Ramos (cell line): ENCODE measurements at regions not wholly inside any gene's neighbourhood (a gene's known extent, or its start where the extent isn't known, plus 50 kb on each side); places are given as distances from the start of the nearest gene placed in this dataset.

Experiments used
- in situ Hi-C: fragments of 300-500 bp; cut with MboI; formaldehyde crosslinking; loops from one replicate; pipeline ENCODE4 v1.14.3; 2022; ENCODE audit warnings: low sequenced_read_pairs; ENCODE audit not compliant: unreplicated experiment

- in situ Hi-C loops = loop anchor here (25.0 kb wide), 1 partner anchor 1315 kb away; no protein-coding TSS in a partner anchor
Observed at GRCh38 chr17:77446940-77447634, 306.3 kb downstream of the SEC14L1 start.

- in situ Hi-C loops = loop anchor here (25.0 kb wide), 1 partner anchor 1313 kb away; no protein-coding TSS in a partner anchor
Observed at GRCh38 chr17:77449373-77449907, 308.7 kb downstream of the SEC14L1 start.

DNA sequence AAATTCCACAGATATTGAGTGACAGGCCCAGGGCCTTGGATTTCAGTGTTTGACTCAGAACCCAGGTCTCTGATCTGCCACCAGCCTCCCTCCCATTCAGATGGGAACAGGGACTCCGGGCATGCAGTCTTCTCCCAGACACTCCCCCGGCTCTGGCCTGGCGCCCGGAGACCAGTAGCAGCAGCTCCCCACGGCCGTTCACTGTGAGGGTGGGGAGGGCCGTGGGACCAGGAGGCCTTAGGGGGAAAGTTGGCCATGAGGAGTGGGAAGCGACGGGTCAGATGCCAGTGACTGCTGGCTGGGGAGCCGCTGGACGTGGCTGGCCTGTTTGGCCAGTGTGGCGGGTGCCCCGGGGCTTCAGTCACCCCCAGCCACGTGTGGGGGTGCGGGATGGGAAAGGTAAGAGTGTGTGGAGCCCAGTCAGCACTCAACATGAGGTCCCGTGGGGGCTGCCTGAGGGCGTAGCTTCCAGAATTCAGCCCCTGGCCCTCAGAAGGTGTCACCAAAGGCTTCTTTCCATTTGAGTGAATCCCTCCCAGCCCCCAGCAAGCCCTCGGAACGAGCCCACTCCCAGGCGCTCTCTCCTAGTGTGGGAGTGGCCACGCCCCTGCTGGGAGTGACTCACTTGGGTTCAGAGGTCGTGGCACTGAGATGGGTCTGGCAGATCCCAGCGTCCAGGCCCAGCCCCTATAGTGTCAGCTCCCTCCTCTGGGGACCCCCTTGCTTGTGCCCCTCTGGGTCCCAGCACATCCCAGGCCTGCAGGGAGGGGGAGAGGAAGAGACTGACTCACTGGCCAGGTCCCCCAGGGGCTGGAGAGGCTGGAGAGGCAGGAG lies 309.4 kb downstream of the SEC14L1 start:
- in situ Hi-C loops = loop anchor here (10.0 to 25.0 kb wide), 3 partner anchors 305 to 1312 kb away; partner anchors contain the start of gene SEC14L1

DNA sequence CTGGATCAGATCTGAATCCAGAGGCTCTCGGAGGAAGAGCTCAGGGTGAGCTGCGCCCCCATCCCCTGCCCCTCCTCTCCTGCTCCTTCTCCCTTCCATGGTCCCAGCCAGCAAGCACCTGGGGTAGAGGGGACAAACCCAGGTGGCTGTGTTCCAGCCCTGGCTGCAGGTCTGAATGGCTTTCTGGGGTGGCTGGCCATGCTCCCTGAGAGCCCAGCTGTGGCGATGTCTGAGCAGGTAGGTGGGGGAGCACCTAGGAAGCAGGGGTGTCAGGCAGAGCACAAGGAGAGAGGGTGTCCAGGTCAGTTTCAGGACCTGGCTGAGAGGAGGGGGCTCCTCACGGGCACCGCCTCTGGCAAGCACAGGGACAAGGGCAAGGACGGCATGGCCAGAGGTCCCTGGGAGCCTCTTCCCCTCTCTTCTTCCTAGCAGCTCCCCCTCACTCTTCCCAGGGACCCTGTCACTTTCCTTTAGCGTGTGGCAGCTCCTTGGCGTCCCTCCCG lies 310.0 kb downstream of the SEC14L1 start:
- in situ Hi-C loops = loop anchor here (10.0 to 25.0 kb wide), 2 partner anchors 306 to 963 kb away; partner anchors contain the start of gene SEC14L1

GRCh38 chr17:77451245-77451893 lies 310.6 kb downstream of the SEC14L1 start:
- in situ Hi-C loops = loop anchor here (10.0 to 25.0 kb wide), 2 partner anchors 307 to 964 kb away; partner anchors contain the start of gene SEC14L1

DNA sequence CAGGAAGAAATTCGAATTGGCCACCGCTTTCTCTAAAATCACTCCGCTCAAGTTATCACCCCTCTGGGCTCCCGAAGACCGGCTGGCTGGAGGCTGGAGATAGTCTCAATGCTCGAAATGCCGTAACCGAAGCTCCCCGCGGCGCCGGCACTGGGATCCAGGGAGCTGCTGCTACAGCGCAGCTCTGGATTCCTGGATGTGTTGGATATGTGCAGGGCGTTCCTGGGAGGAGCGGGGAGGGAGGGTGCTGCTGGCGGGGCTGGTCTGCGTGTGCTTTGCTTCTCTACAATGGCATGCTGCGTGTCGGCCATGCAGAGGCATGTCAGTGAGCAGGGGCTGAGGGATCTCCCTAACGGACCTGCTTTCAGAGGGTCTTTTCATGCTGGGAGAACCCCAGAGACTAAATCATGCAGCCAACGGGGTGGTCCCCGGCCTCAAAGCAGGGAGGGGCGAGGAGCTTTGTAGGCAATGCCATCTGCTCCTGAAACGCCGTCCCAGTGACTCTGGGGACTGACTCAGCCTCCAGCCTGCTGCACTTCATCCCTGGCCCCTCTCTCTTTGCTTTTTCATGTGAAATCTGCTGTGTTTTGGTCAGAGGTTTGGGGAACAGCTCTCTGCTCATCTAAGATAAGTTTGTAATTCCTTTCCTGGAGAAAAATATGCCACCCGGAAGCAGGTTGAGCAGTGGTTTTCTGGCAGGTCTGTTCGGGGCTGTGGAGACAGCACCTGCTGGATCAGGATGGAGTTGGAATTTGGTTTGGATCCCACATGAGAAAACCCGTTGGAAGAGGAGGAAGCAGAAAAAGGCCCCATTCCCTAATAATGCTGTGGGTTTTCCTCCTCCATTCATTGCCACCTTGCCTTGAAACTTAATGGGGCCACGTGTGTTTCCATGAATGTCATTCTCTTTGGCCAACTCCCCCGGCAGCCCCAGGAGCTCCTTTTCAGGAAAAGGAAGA lies 311.4 kb downstream of the SEC14L1 start:
- in situ Hi-C loops = loop anchor here (10.0 to 25.0 kb wide), 2 partner anchors 307 to 965 kb away; partner anchors contain the start of gene SEC14L1

- in situ Hi-C loops = loop anchor here (10.0 to 25.0 kb wide), 2 partner anchors 309 to 966 kb away; partner anchors contain the start of gene SEC14L1
Observed at GRCh38 chr17:77453613-77454241, 313.0 kb downstream of the SEC14L1 start.

DNA sequence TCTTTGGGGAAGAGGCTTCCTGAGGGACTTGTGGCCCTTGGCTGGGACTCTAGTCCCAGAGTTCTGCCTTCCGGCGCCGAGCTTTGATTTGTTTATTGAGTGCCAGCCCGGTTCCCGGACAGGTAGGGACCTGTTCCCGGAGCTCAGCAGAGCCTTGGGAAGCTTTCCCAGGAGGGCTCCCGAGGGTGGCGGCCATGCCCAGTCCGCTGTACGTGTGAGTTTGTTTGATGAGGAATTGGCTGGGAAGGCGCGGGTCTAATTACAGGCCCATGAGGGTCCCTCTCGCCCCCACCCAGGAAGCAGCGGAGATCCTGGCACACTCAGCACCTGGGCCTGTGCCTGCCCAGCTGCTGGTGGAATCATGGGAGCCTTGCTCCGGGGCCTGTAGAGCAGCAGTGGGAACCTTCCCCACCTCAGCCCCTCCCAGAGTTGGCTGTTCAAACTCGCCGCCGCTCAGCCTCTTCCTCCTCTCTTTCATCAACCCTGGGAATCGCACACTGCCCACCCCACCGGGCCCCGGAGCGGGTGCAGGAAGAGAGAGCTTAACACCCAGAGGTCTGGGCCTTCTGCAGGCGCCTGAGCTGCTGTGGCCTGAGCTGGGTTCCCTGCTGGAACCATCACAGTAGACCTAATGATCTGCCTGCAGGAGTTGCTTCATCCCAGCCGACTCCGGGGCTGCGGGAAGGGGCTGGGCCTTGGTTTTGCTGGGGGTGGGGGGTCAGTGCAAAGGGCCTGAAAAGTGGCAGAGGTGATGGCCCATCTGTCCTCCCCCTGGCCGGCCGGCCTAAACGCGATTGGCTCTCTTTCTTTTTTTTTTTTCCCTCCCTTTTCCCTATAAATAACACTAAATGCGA lies 313.7 kb downstream of the SEC14L1 start:
- in situ Hi-C loops = loop anchor here (10.0 to 25.0 kb wide), 2 partner anchors 310 to 967 kb away; partner anchors contain the start of gene SEC14L1

- in situ Hi-C loops = loop anchor here (10.0 to 25.0 kb wide), 2 partner anchors 310 to 968 kb away; partner anchors contain the start of gene SEC14L1
Observed at GRCh38 chr17:77455111-77455890, 314.5 kb downstream of the SEC14L1 start.

GRCh38 chr17:77455891-77456260 lies 315.1 kb downstream of the SEC14L1 start:
- in situ Hi-C loops = loop anchor here (10.0 to 25.0 kb wide), 2 partner anchors 311 to 969 kb away; partner anchors contain the start of gene SEC14L1

DNA sequence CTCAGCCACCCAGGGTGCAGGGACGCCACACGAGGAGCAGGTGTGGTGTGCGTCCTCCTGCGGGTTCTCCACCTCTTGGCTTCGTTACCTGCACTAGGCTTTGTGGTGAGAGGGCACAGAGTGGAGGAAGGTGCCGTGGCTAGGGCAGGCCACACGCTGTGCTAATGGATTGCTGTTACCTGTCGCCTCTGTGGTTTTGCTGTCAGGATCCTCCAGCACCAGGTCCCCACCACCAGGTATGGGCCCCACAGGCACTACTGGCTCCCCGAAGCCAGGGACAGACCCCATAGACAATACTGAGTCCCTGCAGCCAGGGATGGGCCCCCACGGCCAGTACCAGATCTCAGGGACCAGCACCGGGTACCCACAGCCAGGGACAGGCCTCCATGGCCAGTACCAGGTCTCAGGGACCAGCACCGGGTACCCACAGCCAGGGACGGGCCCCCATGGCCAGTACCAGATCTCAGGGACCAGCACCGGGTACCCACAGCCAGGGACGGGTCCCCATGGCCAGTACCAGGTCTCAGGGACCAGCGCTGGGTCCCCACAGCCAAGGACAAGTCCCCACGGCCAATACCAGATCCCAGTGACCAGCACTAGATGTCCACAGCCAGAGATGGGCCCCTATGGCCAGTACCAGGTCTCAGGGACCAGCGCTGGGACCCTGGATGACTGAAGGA lies 315.6 kb downstream of the SEC14L1 start:
- in situ Hi-C loops = loop anchor here (10.0 to 25.0 kb wide), 2 partner anchors 312 to 969 kb away; partner anchors contain the start of gene SEC14L1

DNA sequence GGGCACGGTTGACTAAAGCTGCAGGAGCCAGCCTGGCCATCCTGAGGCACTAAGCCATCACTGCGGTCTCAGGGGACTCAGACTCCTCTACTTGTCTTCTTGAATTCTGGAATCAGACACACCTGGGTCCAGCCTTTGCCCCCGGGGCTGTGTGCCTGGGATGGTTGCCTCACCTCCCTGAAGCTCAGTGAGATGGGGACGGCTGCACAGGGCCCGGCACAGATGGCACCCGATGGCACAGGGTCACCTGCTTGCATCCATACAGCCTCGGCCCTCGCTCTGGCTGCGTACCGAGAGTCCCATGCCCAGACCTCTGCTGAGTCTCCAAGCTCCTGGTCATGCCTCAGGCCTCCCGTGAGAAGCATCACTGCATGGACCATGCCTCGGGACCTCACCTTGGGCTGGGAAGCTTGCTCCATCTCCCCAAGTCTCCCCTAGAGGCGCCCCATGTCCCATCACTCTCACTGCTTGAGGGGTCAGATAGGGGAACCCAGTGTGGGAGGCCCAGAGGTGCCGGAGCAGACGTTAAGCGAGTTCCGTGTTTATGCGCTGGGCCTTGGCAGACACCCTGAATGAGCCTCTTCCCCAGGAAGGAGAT lies 316.3 kb downstream of the SEC14L1 start:
- in situ Hi-C loops = loop anchor here (10.0 to 25.0 kb wide), 2 partner anchors 312 to 970 kb away; partner anchors contain the start of gene SEC14L1

DNA sequence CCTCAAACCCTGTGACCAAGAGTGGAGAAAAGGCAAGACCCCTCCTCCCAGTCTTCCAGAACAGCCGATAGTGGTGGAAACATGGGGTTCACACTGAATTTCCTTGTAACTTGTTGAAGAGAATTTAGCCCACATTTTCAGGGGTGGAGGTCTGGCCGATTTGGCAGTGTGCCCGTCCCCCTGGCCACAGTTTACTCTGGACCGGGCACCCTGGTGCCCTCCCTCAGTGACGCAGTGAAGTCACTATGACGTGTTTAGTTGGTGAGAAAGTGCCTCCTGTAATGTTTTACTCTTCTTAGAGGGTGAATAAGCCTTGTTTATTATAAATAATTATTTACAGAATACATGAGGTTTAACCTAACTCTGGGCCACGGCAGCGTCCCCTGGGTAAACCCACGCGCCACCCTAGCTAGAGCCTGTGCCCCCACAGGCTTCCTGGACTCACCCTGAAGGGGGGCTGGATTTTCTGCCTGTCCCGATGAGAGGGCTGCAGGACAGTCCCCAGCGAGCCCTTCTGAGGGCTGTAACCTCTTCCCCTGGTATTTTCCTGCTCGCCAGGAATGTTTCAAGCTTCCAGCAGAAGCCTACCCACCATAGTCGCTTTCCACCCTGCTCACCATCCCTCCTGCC lies 316.9 kb downstream of the SEC14L1 start:
- in situ Hi-C loops = loop anchor here (10.0 to 25.0 kb wide), 2 partner anchors 313 to 970 kb away; partner anchors contain the start of gene SEC14L1

- in situ Hi-C loops = loop anchor here (10.0 to 25.0 kb wide), 2 partner anchors 314 to 971 kb away; partner anchors contain the start of gene SEC14L1
Observed at GRCh38 chr17:77458202-77459017, 317.6 kb downstream of the SEC14L1 start.
